Small intestine (tissue), 7 donors: ENCODE measurements at regions not wholly inside any gene's neighbourhood (a gene's known extent, or its start where the extent isn't known, plus 50 kb on each side); places are given as distances from the start of the nearest gene placed in this dataset.

ENCODE experiments used
- DNase-seq, 2 donors: peaks; one replicate each; pipeline versions ENCODE4 v3.0.0 to v3.0.0-alpha.2; 2013
- FAIRE-seq: peaks from 2 replicates; lab custom pipeline; 2012; peaks lifted over from hg19 to GRCh38; lab: Jason Lieb, UNC
- H3K27ac ChIP-seq, 3 donors: one replicate each; pipeline ENCODE4 v1.5.1; 2013; ENCODE audit warnings: low read length in 2 of 3, mild to moderate bottlenecking in 2 of 3, control low read depth in 1 of 3, inconsistent platforms in 1 of 3, low read depth in 1 of 3, moderate library complexity in 1 of 3
- H3K27me3 ChIP-seq, 3 donors: one replicate each; pipeline ENCODE4 v1.6.1; 2013; ENCODE audit warnings: low read length in 3 of 3, inconsistent platforms in 1 of 3; ENCODE audit not compliant: control insufficient read depth in 3 of 3, insufficient read depth in 3 of 3
- H3K36me3 ChIP-seq, 3 donors: one replicate each; pipeline ENCODE4 v1.6.1; 2013; ENCODE audit warnings: low read length in 3 of 3, inconsistent platforms in 1 of 3, low read depth in 1 of 3, mild to moderate bottlenecking in 1 of 3, moderate library complexity in 1 of 3; ENCODE audit not compliant: control insufficient read depth in 3 of 3, insufficient read depth in 2 of 3
- H3K4me1 ChIP-seq, 3 donors: one replicate each; pipeline ENCODE4 v1.6.1; 2013; ENCODE audit warnings: low read length in 2 of 3, inconsistent platforms in 1 of 3, low read depth in 1 of 3, mild to moderate bottlenecking in 1 of 3, moderate library complexity in 1 of 3; ENCODE audit not compliant: control insufficient read depth in 3 of 3, insufficient read depth in 2 of 3
- H3K4me3 ChIP-seq, 3 donors: one replicate each; pipeline ENCODE4 v1.5.1; 2013; ENCODE audit warnings: low read length in 3 of 3, control low read depth in 1 of 3, inconsistent platforms in 1 of 3, low read depth in 1 of 3, mild to moderate bottlenecking in 1 of 3, moderate library complexity in 1 of 3
- H3K9me3 ChIP-seq, 2 donors: one replicate each; pipeline ENCODE4 v1.6.1; 2013; ENCODE audit warnings: low read depth in 1 of 2, low read length in 1 of 2; ENCODE audit not compliant: control insufficient read depth in 2 of 2, insufficient read depth in 1 of 2
- WGBS, 3 donors: extraction: QIAGEN DNeasy Blood & Tissue Kit; methylation state at CpG; one replicate each; pipeline ENCODE4 v1.1.7; 2013; 5-methylcytosine and 5-hydroxymethylcytosine counted together
- donor health status: healthy with polysubstance abuse.
- donor health status: control.
- donor health status: control.
- donor health status: Bipolar disorder and iron deficiency.
- donor health status: healthy.

GRCh38 chr10:107474650-107475049 lies 310.1 kb upstream of the SORCS1 start:
- no peak for DNase-seq
- Histone ChIP-seq H3K4me3 (no peak overlapping the region), H3K27ac (no peak overlapping the region), H3K4me1 (no peaks in the 10 kb centered on the region), H3K27me3 (no peaks in the 10 kb centered on the region), H3K9me3 (no peaks in the 10 kb centered on the region), H3K36me3 (no peaks in the 10 kb centered on the region)
- no peak for FAIRE-seq
- WGBS, 3 donors, result 55 to 92% (median 63%) methylated on average over 1 of the region's 1 CpG

DNA sequence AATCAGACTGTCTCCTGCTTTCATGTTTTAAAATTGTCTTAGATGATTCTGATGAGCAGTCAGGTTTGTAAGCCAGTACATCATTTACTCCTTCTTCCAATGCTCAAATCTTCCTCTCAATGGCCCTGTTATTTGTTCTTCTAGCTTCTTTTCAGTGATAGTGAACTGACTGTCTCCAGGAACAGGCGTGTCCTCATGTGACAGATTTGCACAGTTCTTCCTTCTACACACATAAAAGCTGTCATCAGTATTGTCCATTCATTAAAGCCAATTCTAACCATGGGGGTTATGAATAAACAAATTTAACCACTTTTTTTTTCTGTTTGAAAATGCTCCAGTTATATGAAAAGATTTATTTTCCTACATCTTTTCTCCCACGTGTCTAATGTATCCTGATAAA lies 308.7 kb upstream of the SORCS1 start:
- 51 to 67% (median 57%) methylated on average over 2 of the region's 2 CpGs for WGBS, 3 donors
- DNase-seq, result no peak
- H3K4me1 ChIP-seq, result no peaks in the 10 kb centered on the region

GRCh38 chr10:107471911-107472310 lies 307.4 kb upstream of the SORCS1 start:
- Histone ChIP-seq H3K36me3 (no peaks in the 10 kb centered on the region), H3K27me3 (no peaks in the 10 kb centered on the region), H3K4me1 (no peaks in the 10 kb centered on the region), H3K9me3 (no peaks in the 10 kb centered on the region), H3K27ac (no peak overlapping the region), H3K4me3 (no peak overlapping the region)
- FAIRE-seq, result no peak
- 57 to 79% (median 73%) methylated on average over 2 of the region's 2 CpGs for WGBS, 3 donors
- DNase-seq, result no peak

More for the DNA sequence above, 308.7 kb upstream of the SORCS1 start:
- Histone ChIP-seq H3K27me3 (no peaks in the 10 kb centered on the region), H3K9me3 (no peaks in the 10 kb centered on the region), H3K27ac (no peak overlapping the region), H3K4me3 (no peak overlapping the region), H3K36me3 (no peaks in the 10 kb centered on the region)
- no peak for FAIRE-seq

DNA sequence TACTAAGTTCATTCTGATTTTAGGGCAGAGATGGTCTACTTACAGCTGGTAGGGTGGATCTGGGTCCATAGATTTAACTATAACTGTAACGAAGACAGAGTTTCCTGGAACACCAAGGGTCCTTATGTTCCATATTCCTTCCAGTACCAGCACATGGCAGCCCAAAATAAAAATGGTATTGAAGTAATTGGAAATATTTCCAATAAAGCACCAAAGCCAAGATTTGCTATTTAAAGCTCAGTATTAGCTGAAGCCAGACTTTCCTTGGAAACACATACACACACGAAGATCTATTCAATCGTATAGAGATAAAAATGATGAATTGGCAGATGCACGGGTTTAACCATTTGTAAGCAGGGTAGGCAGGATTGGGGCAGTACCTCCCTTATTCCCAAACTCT lies 289.1 kb upstream of the SORCS1 start:
- no peak overlapping the region for H3K27ac ChIP-seq
- 43 to 62% (median 61%) methylated on average over 4 of the region's 4 CpGs for WGBS, 3 donors
- no peaks in the 10 kb centered on the region for H3K9me3 ChIP-seq
- H3K4me1 ChIP-seq, result no peaks in the 10 kb centered on the region
- no peak overlapping the region for H3K4me3 ChIP-seq
- no peaks in the 10 kb centered on the region for H3K36me3 ChIP-seq
- H3K27me3 ChIP-seq, result no peaks in the 10 kb centered on the region
- DNase-seq, result no peak
- FAIRE-seq, result no peak

DNA sequence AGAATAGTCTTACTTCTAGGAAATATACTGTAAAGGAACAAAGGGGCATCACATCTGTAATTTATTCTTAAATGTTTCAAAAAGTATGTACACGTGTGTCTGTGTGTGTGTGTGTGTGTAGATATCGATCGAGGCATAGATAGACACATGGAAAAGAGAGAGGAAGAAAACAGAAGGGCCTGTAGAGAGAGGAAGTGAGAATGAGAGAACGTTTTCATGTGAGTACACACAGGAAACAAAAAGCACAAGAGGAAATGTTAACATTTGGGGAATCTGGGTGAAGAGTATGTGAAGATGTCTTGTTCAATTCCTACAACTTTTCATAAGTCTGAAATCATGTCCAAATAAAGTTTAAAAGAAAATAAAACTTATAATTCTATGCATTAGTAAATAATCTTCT lies 286.5 kb upstream of the SORCS1 start:
- no peak overlapping the region for H3K4me3 ChIP-seq
- DNase-seq (no peak), FAIRE-seq (no peak)
- no peaks in the 10 kb centered on the region for H3K27me3 ChIP-seq
- H3K36me3 ChIP-seq, result no peaks in the 10 kb centered on the region
- no peaks in the 10 kb centered on the region for H3K9me3 ChIP-seq
- no peaks in the 10 kb centered on the region for H3K4me1 ChIP-seq
- 52 to 78% (median 65%) methylated on average over 4 of the region's 4 CpGs for WGBS, 3 donors
- H3K27ac ChIP-seq, result no peak overlapping the region

DNA sequence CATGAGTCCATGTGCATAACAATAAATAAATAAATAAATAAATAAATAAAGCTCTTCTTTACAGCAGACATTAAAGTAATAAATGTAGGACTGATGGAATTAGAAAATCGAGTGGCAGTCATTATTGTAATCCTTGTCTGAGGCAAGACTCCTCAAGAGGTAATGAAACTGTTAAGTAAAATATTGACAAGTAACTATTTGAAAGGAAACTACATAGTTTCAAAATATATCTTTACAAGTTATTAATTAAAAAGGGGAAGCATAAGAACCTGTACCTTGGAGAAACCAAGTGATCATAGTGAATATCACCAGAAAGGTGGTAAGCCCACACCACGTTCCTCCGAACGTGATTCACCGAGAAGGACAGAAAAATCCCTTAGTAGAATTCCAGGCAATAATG lies 285.6 kb upstream of the SORCS1 start:
- H3K27me3 ChIP-seq, result no peaks in the 10 kb centered on the region
- H3K36me3 ChIP-seq, result no peaks in the 10 kb centered on the region
- FAIRE-seq, result no peak
- H3K4me3 ChIP-seq, result no peak overlapping the region
- 84 to 95% (median 87%) methylated on average over 5 of the region's 5 CpGs for WGBS, 3 donors
- no peak overlapping the region for H3K27ac ChIP-seq
- no peaks in the 10 kb centered on the region for H3K4me1 ChIP-seq
- H3K9me3 ChIP-seq, result no peaks in the 10 kb centered on the region
- DNase-seq, result no peak

DNA sequence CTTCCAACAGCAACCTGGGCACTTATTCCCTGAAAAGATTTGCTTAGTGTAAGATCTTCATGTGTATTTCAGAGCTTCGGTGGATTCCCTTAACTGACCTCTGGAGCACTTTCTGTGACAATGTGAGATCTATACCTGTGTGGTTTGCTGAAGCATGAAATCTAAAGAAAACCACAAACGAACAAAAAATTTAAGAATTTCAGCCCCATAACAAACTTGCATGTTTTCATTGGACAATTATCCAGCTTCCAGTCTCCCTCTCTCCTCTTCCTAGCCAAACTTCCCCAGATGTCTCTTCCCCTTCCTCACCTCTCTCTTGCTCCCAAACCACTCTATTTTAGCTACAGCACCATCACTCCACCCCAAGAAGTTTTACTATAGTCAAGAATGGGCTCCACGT lies 279.9 kb upstream of the SORCS1 start:
- no peaks in the 10 kb centered on the region for H3K4me1 ChIP-seq
- H3K27ac ChIP-seq, result no peak overlapping the region
- H3K27me3 ChIP-seq, result no peaks in the 10 kb centered on the region
- FAIRE-seq, result no peak
- no peaks in the 10 kb centered on the region for H3K36me3 ChIP-seq
- H3K9me3 ChIP-seq, result no peaks in the 10 kb centered on the region
- 82 to 90% (median 84%) methylated on average over 3 of the region's 3 CpGs for WGBS, 3 donors
- no peak for DNase-seq
- no peak overlapping the region for H3K4me3 ChIP-seq

- Histone ChIP-seq H3K9me3 (no peaks in the 10 kb centered on the region), H3K36me3 (no peaks in the 10 kb centered on the region), H3K27ac (no peak overlapping the region), H3K4me3 (no peak overlapping the region), H3K27me3 (no peaks in the 10 kb centered on the region), H3K4me1 (no peaks in the 10 kb centered on the region)
- DNase-seq (no peak), FAIRE-seq (no peak)
- 67 to 80% (median 71%) methylated on average over 2 of the region's 2 CpGs for WGBS, 3 donors
Measured at GRCh38 chr10:107443813-107444212, 279.3 kb upstream of the SORCS1 start.

GRCh38 chr10:107443326-107443725 lies 278.8 kb upstream of the SORCS1 start:
- DNase-seq (no peak), FAIRE-seq (no peak)
- Histone ChIP-seq H3K27me3 (no peaks in the 10 kb centered on the region), H3K36me3 (no peaks in the 10 kb centered on the region), H3K4me3 (no peak overlapping the region), H3K9me3 (no peaks in the 10 kb centered on the region), H3K4me1 (no peaks in the 10 kb centered on the region), H3K27ac (no peak overlapping the region)
- WGBS, 3 donors, result 0% methylated on average over 1 of the region's 1 CpG
